T-helper 17 cell (primary cell): ENCODE measurements at regions not wholly inside any gene's neighbourhood (a gene's known extent, or its start where the extent isn't known, plus 50 kb on each side); places are given as distances from the start of the nearest gene placed in this dataset.

ENCODE experiments used
- ATAC-seq: fragments of 150-1000 bp; cut with Tn5 transposase; 2 replicates; pipeline ENCODE4 v1.10.0; 2021; ENCODE audit warnings: mild to moderate bottlenecking, moderate library complexity
- DNase-seq, 3 donors: peaks; one replicate each; pipeline versions ENCODE4 v3.0.0 to v3.0.0-alpha.2; 2020 to 2021
- H3K9me3 ChIP-seq: one replicate; pipeline ENCODE4 v1.7.0; 2013; ENCODE audit warnings: low read length, mild to moderate bottlenecking; ENCODE audit not compliant: control insufficient read depth, poor library complexity, severe bottlenecking
- H3K27ac Mint-ChIP-seq: one replicate; pipeline ENCODE4 v1.8.0; 2022; ENCODE audit warnings: mild to moderate bottlenecking, moderate library complexity, mixed read lengths
- H3K27me3 Mint-ChIP-seq: one replicate; pipeline ENCODE4 v1.8.0; 2022; ENCODE audit warnings: mixed read lengths
- H3K36me3 Mint-ChIP-seq: one replicate; pipeline ENCODE4 v1.8.0; 2022; ENCODE audit warnings: low read depth, mixed read lengths
- H3K4me1 Mint-ChIP-seq: one replicate; pipeline ENCODE4 v1.8.0; 2022; ENCODE audit warnings: mild to moderate bottlenecking, mixed read lengths
- H3K4me3 Mint-ChIP-seq: one replicate; pipeline ENCODE4 v1.8.0; 2022; ENCODE audit warnings: mild to moderate bottlenecking, moderate library complexity, mixed read lengths

DNA sequence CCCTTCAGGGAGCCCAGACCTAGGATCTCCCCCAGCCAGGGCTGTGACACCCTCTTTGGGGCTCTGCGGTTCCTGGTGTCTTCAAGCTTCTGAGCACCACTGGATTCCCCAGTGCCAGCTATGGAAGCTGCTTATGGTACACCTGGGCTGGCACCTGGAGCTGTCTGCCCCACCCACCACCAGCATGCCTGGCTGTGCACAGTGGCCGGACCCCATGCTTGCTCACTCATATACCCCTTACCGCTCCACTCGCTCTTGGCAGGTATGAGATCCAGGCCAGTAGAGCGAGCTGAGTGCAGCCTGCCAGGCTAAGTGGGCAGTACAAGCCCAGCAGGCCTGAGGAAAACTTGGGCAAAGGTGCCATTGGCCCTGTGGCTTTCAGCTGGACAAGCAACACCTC, 114.0 kb downstream of the DACT1 start:
- Mint-ChIP-seq H3K36me3 (no peaks in the 10 kb centered on the region), H3K27ac (no peak overlapping the region), H3K4me3 (no peak overlapping the region), H3K27me3 (peaks cover 17% of the 10 kb centered on the region), H3K4me1 (peaks cover 5% of the 10 kb centered on the region)
- DNase-seq = no peak
- ATAC-seq = no peak
- H3K9me3 ChIP-seq = no peaks in the 10 kb centered on the region

DNA sequence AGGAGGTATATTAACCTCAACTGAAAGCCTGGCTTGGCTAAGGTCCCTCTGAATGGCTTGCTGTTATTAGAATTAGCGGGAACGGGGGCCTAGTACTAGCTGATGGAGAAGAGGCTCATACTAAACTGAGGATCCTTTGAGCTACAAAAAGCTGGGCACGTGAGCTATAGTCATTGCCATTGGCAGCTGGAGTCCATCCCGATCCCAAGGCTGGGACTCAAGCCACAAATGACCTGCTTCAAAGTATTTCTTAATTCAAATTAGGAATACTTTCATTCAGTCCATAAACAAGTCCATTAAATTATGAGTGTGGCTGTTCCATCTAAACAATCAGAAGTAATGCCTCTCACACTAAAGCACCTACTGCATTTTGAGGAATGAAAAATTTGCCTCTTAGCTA, 114.5 kb downstream of the DACT1 start:
- Mint-ChIP-seq H3K4me3 (no peak overlapping the region), H3K27me3 (peaks cover 17% of the 10 kb centered on the region), H3K4me1 (peaks cover 5% of the 10 kb centered on the region), H3K27ac (no peak overlapping the region), H3K36me3 (no peaks in the 10 kb centered on the region)
- no peak for DNase-seq
- H3K9me3 ChIP-seq = no peaks in the 10 kb centered on the region
- no peak for ATAC-seq

- H3K27me3 Mint-ChIP-seq = peaks cover 17% of the 10 kb centered on the region
- ATAC-seq (no peak), DNase-seq (no peak)
- peaks cover 5% of the 10 kb centered on the region for H3K4me1 Mint-ChIP-seq
- H3K9me3 ChIP-seq = no peaks in the 10 kb centered on the region
- no peak overlapping the region for H3K27ac Mint-ChIP-seq
- H3K36me3 Mint-ChIP-seq = no peaks in the 10 kb centered on the region
- no peak overlapping the region for H3K4me3 Mint-ChIP-seq
These were observed 115.0 kb downstream of the DACT1 start for GRCh38 chr14:58752771-58753201.

- H3K9me3 ChIP-seq = no peaks in the 10 kb centered on the region
- no peak for ATAC-seq
- Mint-ChIP-seq H3K27ac (no peak overlapping the region), H3K4me3 (no peak overlapping the region), H3K27me3 (peaks cover 8% of the 10 kb centered on the region), H3K4me1 (peaks cover 4% of the 10 kb centered on the region), H3K36me3 (no peaks in the 10 kb centered on the region)
- no peak for DNase-seq
These were observed 117.5 kb downstream of the DACT1 start for GRCh38 chr14:58755031-58755925.

DNA sequence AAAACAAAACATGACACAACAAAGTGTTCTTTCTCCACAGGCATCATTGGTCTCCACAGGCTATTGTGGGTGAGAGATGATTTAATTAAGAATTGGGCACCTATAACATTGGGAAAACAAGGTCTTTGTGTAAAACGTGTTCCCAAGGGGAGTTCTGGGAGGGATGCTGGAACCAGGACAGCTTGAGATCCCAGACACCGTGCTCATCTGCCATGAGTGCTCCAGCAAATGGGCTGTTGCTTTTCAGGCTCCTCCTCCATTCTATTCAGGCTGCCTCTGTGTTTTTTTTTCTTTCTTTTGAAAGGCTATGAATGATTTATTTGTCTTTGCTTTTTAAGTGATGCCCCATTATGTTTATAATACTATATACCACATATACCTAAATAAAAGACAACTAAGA, 122.4 kb downstream of the DACT1 start:
- no peak overlapping the region for H3K4me3 Mint-ChIP-seq
- no peaks in the 10 kb centered on the region for H3K27me3 Mint-ChIP-seq
- H3K9me3 ChIP-seq = no peaks in the 10 kb centered on the region
- no peaks in the 10 kb centered on the region for H3K4me1 Mint-ChIP-seq
- no peak for DNase-seq
- no peak overlapping the region for H3K27ac Mint-ChIP-seq
- H3K36me3 Mint-ChIP-seq = no peaks in the 10 kb centered on the region
- ATAC-seq = no peak

GRCh38 chr14:58762629-58763028, 124.9 kb downstream of the DACT1 start:
- H3K9me3 ChIP-seq = no peaks in the 10 kb centered on the region
- Mint-ChIP-seq H3K4me1 (no peaks in the 10 kb centered on the region), H3K27me3 (no peaks in the 10 kb centered on the region), H3K36me3 (no peaks in the 10 kb centered on the region), H3K27ac (no peak overlapping the region), H3K4me3 (no peak overlapping the region)
- no peak for ATAC-seq
- DNase-seq = no peak

- Mint-ChIP-seq H3K27ac (no peak overlapping the region), H3K27me3 (no peaks in the 10 kb centered on the region), H3K4me1 (no peaks in the 10 kb centered on the region), H3K36me3 (no peaks in the 10 kb centered on the region), H3K4me3 (no peak overlapping the region)
- DNase-seq = no peak
- no peaks in the 10 kb centered on the region for H3K9me3 ChIP-seq
- no peak for ATAC-seq
These were observed 125.4 kb downstream of the DACT1 start for GRCh38 chr14:58763210-58763609.

DNA sequence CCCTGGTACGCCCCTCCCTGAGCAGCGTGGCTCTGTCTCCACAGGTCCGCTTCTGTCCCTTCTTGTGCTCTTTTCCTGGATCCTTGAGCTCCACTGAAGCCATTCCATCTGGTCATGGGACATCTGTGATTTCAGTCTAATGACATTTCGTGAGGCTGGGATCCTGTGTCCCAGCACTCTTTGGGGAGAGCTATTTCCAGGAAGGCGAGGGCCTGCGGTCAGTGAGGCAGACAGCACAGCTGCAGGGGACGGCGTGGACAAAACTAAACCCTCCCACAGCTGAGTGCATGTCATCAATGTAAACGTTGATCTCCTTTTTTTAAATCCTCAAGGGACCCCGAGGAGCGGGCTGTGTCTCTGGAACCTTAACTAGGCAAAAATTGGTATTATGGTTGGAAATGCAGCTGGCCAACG, 127.7 kb downstream of the DACT1 start:
- no peak for ATAC-seq
- Mint-ChIP-seq H3K27me3 (no peaks in the 10 kb centered on the region), H3K4me1 (no peaks in the 10 kb centered on the region), H3K4me3 (no peak overlapping the region), H3K36me3 (no peaks in the 10 kb centered on the region), H3K27ac (no peak overlapping the region)
- no peaks in the 10 kb centered on the region for H3K9me3 ChIP-seq
- no peak for DNase-seq

DNA sequence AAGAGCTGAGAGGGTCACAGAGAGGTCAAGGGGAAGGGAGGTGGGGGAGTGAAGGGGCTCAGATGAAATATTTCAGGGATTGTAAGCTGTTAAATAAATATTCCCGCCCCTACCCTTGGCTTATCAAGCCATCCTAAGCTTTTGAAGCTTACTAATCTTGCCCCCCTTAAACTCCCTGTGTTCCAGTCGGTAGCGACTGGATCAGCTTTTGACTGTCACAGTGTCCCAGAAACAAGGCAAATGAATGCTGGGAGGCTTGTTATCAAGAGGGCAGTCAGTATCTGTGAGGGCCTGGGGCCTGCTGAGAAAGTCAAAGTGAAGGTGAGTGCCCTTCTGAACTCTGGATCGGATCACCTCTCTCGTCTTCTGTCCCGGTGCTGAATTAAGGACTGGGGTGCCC, 128.1 kb downstream of the DACT1 start:
- no peak overlapping the region for H3K27ac Mint-ChIP-seq
- no peaks in the 10 kb centered on the region for H3K27me3 Mint-ChIP-seq
- H3K36me3 Mint-ChIP-seq = no peaks in the 10 kb centered on the region
- H3K4me1 Mint-ChIP-seq = no peaks in the 10 kb centered on the region
- ATAC-seq (no peak), DNase-seq (no peak)
- no peaks in the 10 kb centered on the region for H3K9me3 ChIP-seq
- H3K4me3 Mint-ChIP-seq = no peak overlapping the region

GRCh38 chr14:58769011-58769643, 131.4 kb downstream of the DACT1 start:
- Mint-ChIP-seq H3K27me3 (peaks cover 14% of the 10 kb centered on the region), H3K27ac (no peak overlapping the region), H3K4me1 (no peaks in the 10 kb centered on the region), H3K36me3 (no peaks in the 10 kb centered on the region), H3K4me3 (no peak overlapping the region)
- no peak for ATAC-seq
- no peaks in the 10 kb centered on the region for H3K9me3 ChIP-seq
- no peak for DNase-seq

DNA sequence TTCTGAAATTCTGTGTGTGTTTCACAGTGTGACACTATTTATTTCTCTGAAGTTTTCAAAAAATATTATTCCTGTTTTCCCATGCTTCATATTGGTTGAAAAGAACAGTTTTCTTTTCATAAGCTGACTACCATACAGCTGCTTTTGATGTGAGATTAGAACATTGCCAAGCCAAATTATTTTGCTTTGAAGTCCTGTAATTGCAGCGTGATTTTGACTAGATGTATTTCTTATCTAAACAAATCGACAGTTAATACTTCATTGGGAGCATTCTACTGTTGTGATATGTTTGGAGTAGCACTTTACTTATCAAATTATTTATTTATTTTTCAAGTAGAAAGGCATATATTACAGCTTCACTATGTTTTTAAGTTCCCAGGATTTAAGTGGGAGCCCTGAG, 132.0 kb downstream of the DACT1 start:
- no peaks in the 10 kb centered on the region for H3K36me3 Mint-ChIP-seq
- ATAC-seq (no peak), DNase-seq (no peak)
- H3K4me3 Mint-ChIP-seq = no peak overlapping the region
- no peaks in the 10 kb centered on the region for H3K9me3 ChIP-seq
- peaks cover 14% of the 10 kb centered on the region for H3K27me3 Mint-ChIP-seq
- no peaks in the 10 kb centered on the region for H3K4me1 Mint-ChIP-seq
- no peak overlapping the region for H3K27ac Mint-ChIP-seq

DNA sequence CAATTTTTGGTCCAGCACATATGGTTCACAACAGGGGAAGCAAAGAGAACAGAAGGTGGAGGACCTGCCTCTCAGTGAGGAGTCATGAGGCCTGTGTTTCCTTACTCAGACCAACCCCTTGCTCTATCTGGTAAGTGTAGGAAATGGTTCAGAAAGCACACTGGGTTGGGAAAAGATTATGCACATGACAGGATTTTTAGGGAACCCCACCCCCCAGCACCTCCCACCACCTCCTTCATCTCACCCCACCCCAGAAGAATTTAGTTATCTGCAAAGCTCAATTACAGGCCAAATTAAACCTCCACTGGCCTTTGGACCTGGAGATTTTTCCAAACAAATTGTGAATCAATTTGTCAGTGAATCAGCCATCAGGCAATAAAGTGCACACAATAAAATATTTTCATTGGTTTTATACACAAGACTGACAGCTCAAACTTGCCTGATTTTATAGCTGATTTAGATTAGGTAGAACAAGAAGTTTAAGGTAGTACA, 132.8 kb downstream of the DACT1 start:
- H3K9me3 ChIP-seq = no peaks in the 10 kb centered on the region
- Mint-ChIP-seq H3K36me3 (no peaks in the 10 kb centered on the region), H3K27ac (no peak overlapping the region), H3K4me1 (no peaks in the 10 kb centered on the region), H3K4me3 (no peak overlapping the region), H3K27me3 (peaks cover 14% of the 10 kb centered on the region)
- ATAC-seq = no peak
- no peak for DNase-seq

DNA sequence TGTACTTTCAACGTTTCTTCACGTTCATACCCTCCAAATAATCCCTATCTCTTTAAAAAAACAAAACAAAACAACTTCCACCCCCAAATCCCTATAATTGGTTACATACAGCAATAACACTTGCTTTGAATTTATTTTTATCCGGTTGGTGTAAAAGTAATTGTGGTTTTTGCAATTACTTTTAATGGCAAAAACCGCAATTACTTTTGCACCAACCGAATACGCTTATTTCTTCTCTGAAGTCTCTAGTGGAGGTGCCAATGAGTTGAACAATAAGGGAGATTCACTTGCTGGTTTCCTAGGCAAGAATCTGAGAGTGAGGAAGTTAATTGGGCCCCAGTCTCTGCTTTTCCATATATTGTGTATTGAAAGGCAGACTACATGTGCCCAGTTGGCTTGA, 133.3 kb downstream of the DACT1 start:
- no peak overlapping the region for H3K27ac Mint-ChIP-seq

DNA sequence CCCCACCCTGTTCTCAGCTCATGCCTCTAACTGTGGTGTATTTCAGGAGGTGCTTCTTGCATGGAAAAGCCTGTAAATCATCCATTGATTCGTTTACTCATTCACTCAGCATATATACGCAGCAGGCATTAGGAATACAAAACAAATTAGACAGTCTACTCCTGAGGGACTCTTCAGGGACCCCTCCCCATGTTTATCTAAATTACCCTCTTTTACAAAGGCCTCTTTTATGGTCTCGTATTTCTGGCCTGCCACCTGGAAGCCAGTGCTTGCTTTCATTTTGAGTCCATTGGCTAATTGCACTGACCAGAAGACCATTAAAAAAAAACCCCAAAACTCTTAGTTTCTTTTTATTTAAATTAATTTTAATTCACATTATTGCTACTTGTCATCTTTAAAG, 134.4 kb downstream of the DACT1 start:
- no peak overlapping the region for H3K27ac Mint-ChIP-seq
- no peak overlapping the region for H3K4me3 Mint-ChIP-seq
- no peaks in the 10 kb centered on the region for H3K36me3 Mint-ChIP-seq
- DNase-seq (no peak), ATAC-seq (no peak)
- H3K4me1 Mint-ChIP-seq = no peaks in the 10 kb centered on the region
- H3K9me3 ChIP-seq = no peaks in the 10 kb centered on the region
- H3K27me3 Mint-ChIP-seq = peaks cover 17% of the 10 kb centered on the region

More for the DNA sequence above, 133.3 kb downstream of the DACT1 start:
- no peaks in the 10 kb centered on the region for H3K36me3 Mint-ChIP-seq
- peaks cover 14% of the 10 kb centered on the region for H3K27me3 Mint-ChIP-seq
- ATAC-seq = no peak
- H3K4me1 Mint-ChIP-seq = no peaks in the 10 kb centered on the region
- DNase-seq = no peak
- no peak overlapping the region for H3K4me3 Mint-ChIP-seq
- no peaks in the 10 kb centered on the region for H3K9me3 ChIP-seq
